ENCODE measurements at regions not wholly inside any gene's neighbourhood (a gene's known extent, or its start where the extent isn't known, plus 50 kb on each side); places are given as distances from the start of the nearest gene placed in this dataset.
"Not testable (repeated sequence)": the region's sequence is repeated elsewhere in the genome, so short reads cannot be mapped to it uniquely, and the experiment has no call there.

GRCh38 chr6:144441801-144442200 lies 156.7 kb downstream of the UTRN start:
- not testable (repeated sequence) for TF ChIP-seq SP1 (IDR thresholded peaks at IDR 0.05); SUZ12 (IDR thresholded peaks at IDR 0.05); FOXA1 (IDR thresholded peaks at IDR 0.05); HDGF (IDR thresholded peaks at IDR 0.05; ENCODE audit: borderline replicate concordance)
